Gastroesophageal sphincter (tissue), 4 donors: ENCODE measurements at regions not wholly inside any gene's neighbourhood (a gene's known extent, or its start where the extent isn't known, plus 50 kb on each side); places are given as distances from the start of the nearest gene placed in this dataset.

Source experiments
- ATAC-seq: fragments of 150-250 bp; one replicate; pipeline ENCODE4 v1.9.1; 2016; ENCODE audit warnings: mild to moderate bottlenecking, moderate library complexity
- H3K27ac ChIP-seq, 4 donors: fragments of 200-600 bp; sonication (generic) in 3 of 4; 1 replicate in 3 of 4; 2 replicates in 1 of 4; pipeline ENCODE4 v1.5.1; 2016 to 2019
- H3K27me3 ChIP-seq: fragments of 200-600 bp; sonication (generic); one replicate; pipeline ENCODE4 v1.5.1; 2019
- H3K36me3 ChIP-seq, 2 donors: fragments of 200-600 bp; sonication (generic); one replicate each; pipeline ENCODE4 v1.5.1; 2019; ENCODE audit warnings: control low read depth in 1 of 2
- H3K4me1 ChIP-seq, 3 donors: fragments of 200-600 bp; sonication (generic); 1 replicate in 2 of 3; 2 replicates in 1 of 3; pipeline ENCODE4 v1.5.1; 2016 to 2019; ENCODE audit warnings: control low read depth in 2 of 3
- H3K4me3 ChIP-seq, 2 donors: fragments of 200-600 bp; sonication (generic); one replicate each; pipeline ENCODE4 v1.5.1; 2019; ENCODE audit warnings: mild to moderate bottlenecking in 1 of 2, moderate library complexity in 1 of 2
- H3K9me3 ChIP-seq, 3 donors: fragments of 200-600 bp; sonication (generic); one replicate each; pipeline ENCODE4 v1.5.1; 2017 to 2019; ENCODE audit warnings: control low read depth in 2 of 3
- EP300 ChIP-seq: sonication (generic); formaldehyde crosslinking; IDR thresholded peaks from one replicate; pipeline ENCODE4 v1.6.1; 2017; ENCODE audit warnings: antibody characterized with exemption, mild to moderate bottlenecking
- POLR2A ChIP-seq, 2 donors: fragments of 450-650 bp; IDR thresholded peaks; one replicate each; pipeline ENCODE4 v1.6.1; 2017; ENCODE audit warnings: antibody characterized with exemption in 2 of 2, mild to moderate bottlenecking in 2 of 2, moderate library complexity in 1 of 2
- POLR2AphosphoS5 ChIP-seq: sonication (generic); formaldehyde crosslinking; IDR thresholded peaks from one replicate; pipeline ENCODE4 v1.6.1; 2017; ENCODE audit warnings: antibody characterized with exemption
- WGBS, 2 donors: methylation state at CpG; one replicate each; pipeline ENCODE4 v1.1.5; 2018; ENCODE audit warnings: low coverage in 1 of 2; 5-methylcytosine and 5-hydroxymethylcytosine counted together
- TF ChIP-seq, protein P1 (sequence below), 4 experiments: fragments of 200-600 bp in 2 of 4; fragments of 450-650 bp in 2 of 4; sonication (generic) in 1 of 4; IDR thresholded peaks; one replicate each; pipeline ENCODE4 v1.5.1; 2017 to 2019; ENCODE audit warnings: antibody characterized with exemption in 4 of 4, mild to moderate bottlenecking in 2 of 4, moderate library complexity in 2 of 4

DNA sequence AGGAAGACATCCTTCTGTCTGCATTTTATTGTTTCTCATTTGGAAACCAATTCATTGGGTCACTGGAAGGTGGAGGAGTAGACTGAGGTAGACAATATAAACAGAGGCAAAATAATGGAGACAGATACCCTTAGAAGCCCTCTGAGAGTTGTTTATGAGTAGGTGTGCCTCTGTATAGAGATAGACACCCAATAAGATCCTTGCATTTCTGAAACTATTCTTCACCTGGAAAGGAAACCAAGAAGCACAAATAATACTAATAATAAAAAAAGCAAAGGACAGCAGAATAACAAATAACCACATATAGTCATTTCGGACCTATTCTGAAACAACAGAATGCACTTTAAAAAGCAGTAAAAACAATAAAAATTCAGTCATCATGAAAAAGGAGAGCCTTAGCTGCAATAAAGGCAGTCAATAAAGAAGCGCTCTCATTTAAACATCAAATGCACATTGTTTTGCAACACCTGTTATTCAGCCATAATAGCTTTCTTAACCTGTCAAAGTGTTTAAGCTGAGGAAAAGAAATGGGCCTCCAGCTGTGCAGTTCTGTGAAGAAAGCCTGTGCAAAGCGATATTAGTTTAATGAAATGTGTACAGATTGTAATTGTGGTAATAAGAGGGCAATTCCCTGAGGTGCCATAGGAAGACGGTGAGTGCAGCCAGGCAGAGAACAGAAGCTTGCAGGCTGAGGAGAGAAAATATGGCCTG lies 904.2 kb downstream of the STPG2 start:
- 40 to 56% methylated on average over 4 of the region's 4 CpGs for WGBS, 2 donors
- Histone ChIP-seq H3K4me3 (no peak overlapping the region), H3K9me3 (no peaks in the 10 kb centered on the region), H3K36me3 (no peaks in the 10 kb centered on the region), H3K27ac (no peak overlapping the region), H3K27me3 (no peaks in the 10 kb centered on the region), H3K4me1 (no peaks in the 10 kb centered on the region)
- TF ChIP-seq EP300 (no peak), POLR2A (IDR thresholded peaks at IDR 0.05) (no peak), POLR2AphosphoS5 (no peak)
- TF ChIP-seq, protein P1, sequence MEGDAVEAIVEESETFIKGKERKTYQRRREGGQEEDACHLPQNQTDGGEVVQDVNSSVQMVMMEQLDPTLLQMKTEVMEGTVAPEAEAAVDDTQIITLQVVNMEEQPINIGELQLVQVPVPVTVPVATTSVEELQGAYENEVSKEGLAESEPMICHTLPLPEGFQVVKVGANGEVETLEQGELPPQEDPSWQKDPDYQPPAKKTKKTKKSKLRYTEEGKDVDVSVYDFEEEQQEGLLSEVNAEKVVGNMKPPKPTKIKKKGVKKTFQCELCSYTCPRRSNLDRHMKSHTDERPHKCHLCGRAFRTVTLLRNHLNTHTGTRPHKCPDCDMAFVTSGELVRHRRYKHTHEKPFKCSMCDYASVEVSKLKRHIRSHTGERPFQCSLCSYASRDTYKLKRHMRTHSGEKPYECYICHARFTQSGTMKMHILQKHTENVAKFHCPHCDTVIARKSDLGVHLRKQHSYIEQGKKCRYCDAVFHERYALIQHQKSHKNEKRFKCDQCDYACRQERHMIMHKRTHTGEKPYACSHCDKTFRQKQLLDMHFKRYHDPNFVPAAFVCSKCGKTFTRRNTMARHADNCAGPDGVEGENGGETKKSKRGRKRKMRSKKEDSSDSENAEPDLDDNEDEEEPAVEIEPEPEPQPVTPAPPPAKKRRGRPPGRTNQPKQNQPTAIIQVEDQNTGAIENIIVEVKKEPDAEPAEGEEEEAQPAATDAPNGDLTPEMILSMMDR (IDR thresholded peaks at IDR 0.05), result no peak
- no peak for ATAC-seq

DNA sequence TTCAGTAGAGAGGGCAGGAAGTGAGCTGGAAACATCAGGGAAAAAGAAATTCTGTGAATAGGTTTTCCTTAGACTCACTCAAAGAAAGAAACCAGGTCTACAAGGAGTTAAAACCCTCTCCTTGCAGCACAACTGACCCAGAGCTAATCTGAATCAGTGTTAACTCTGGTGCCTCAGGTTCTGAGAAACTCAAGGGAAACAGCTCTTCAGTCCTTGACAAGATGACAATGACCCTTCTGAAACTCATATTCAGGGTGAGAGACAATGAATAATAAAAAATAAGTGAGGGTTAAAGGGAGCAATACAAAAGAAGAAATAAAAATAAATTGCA lies 903.6 kb downstream of the STPG2 start:
- Histone ChIP-seq H3K27me3 (no peaks in the 10 kb centered on the region), H3K4me3 (no peak overlapping the region), H3K9me3 (no peaks in the 10 kb centered on the region), H3K27ac (no peak overlapping the region), H3K4me1 (no peaks in the 10 kb centered on the region), H3K36me3 (no peaks in the 10 kb centered on the region)
- TF ChIP-seq POLR2AphosphoS5, result no peak
- TF ChIP-seq, protein P1 (IDR thresholded peaks at IDR 0.05), result no peak
- no peak for TF ChIP-seq EP300
- TF ChIP-seq POLR2A (IDR thresholded peaks at IDR 0.05), result no peak
- no peak for ATAC-seq

DNA sequence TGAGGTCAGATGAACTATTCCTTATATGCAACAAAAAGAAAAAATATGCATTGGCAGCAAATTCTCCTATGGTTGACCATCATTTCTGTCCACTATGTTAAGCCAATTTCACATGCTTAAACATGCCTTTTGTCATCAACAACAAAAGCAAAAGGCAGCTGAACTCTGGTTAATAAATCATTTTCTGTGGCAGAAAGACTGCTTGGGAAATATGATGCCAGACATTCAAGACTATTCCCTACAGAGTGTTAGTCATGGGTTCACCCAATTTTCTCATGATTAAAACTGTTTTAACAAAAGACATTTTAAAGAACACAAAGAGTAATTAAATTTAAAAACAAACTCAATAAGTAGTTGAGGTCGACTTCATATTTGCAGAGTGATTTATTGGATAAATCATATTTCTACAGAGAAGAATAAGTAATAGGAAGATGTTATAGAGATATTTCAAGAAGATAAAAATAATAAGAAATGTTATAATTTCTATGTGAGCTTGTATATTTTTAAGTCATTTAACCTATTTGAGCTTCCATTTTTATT lies 890.6 kb downstream of the STPG2 start:
- Histone ChIP-seq H3K27me3 (no peaks in the 10 kb centered on the region), H3K36me3 (no peaks in the 10 kb centered on the region), H3K27ac (no peak overlapping the region), H3K4me3 (no peak overlapping the region), H3K4me1 (no peaks in the 10 kb centered on the region), H3K9me3 (no peaks in the 10 kb centered on the region)
- 37 to 39% methylated on average over 1 of the region's 1 CpG for WGBS, 2 donors
- no peak for ATAC-seq
- TF ChIP-seq POLR2A (IDR thresholded peaks at IDR 0.05) (no peak), EP300 (no peak)
- TF ChIP-seq, protein P1 (IDR thresholded peaks at IDR 0.05), result no peak

DNA sequence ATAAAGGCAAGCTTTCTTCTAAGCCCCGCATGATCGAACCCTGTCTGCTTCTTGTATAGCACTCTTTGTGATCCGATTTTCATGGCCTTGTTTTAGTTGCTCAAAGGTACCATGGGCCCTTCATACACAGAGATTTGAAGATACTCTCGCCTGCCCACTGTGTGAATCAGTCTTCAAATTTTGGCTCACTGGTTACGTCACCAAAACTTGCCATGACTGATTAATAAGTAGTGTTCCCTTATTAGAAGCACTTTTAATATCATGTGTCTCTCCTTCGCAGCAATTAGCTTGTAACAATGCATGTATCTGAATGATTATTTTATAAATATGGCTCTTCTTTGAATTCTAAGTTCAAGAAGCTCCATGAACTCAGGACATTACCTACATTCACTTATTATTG lies 880.5 kb downstream of the STPG2 start:
- H3K36me3 ChIP-seq, result no peaks in the 10 kb centered on the region
- no peak for TF ChIP-seq POLR2A (IDR thresholded peaks at IDR 0.05)
- TF ChIP-seq, protein P1 (IDR thresholded peaks at IDR 0.05), result no peak
- no peak for TF ChIP-seq POLR2AphosphoS5
- TF ChIP-seq EP300, result no peak
- no peaks in the 10 kb centered on the region for H3K27me3 ChIP-seq
- ATAC-seq, result no peak
- WGBS, 2 donors, result 78 to 79% methylated on average over 4 to 6 of the region's 6 CpGs
- H3K9me3 ChIP-seq, result no peaks in the 10 kb centered on the region
- H3K27ac ChIP-seq, result no peak overlapping the region
- no peak overlapping the region for H3K4me3 ChIP-seq
- no peaks in the 10 kb centered on the region for H3K4me1 ChIP-seq

DNA sequence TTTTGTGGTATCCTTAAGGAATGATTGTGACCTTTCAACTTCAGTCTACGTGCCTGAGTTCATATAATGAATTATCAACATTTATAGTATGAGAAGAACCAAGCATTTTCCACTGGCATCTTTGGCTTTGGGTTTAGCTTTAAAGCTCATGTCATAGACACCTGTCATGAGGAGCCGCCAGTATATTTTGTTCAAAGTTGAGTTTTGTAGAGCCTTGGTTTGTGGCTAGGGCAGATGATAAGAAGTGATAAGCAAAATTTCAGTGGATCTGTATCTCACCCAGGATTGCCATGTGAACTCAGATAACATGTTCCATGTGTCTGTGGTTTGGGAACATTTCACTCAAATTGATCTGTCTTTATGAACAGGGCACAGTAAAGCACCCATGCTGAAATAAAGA lies 873.2 kb downstream of the STPG2 start:
- Histone ChIP-seq H3K9me3 (no peaks in the 10 kb centered on the region), H3K4me1 (no peaks in the 10 kb centered on the region), H3K36me3 (no peaks in the 10 kb centered on the region), H3K4me3 (no peak overlapping the region), H3K27ac (no peak overlapping the region), H3K27me3 (no peaks in the 10 kb centered on the region)
- WGBS, 2 donors, result 88 to 94% methylated on average over 1 to 2 of the region's 2 CpGs
- TF ChIP-seq, protein P1 (IDR thresholded peaks at IDR 0.05), result no peak
- no peak for TF ChIP-seq EP300
- TF ChIP-seq POLR2A (IDR thresholded peaks at IDR 0.05), result no peak
- no peak for TF ChIP-seq POLR2AphosphoS5
- ATAC-seq, result no peak
